ENCODE measurements at regions not wholly inside any gene's neighbourhood (a gene's known extent, or its start where the extent isn't known, plus 50 kb on each side); places are given as distances from the start of the nearest gene placed in this dataset.
"Not testable (repeated sequence)": the region's sequence is repeated elsewhere in the genome, so short reads cannot be mapped to it uniquely, and the experiment has no call there.

GRCh38 chr11:69934861-69935494 lies 115.8 kb upstream of the FGF3 start:
- no peak for DNase-seq

DNA sequence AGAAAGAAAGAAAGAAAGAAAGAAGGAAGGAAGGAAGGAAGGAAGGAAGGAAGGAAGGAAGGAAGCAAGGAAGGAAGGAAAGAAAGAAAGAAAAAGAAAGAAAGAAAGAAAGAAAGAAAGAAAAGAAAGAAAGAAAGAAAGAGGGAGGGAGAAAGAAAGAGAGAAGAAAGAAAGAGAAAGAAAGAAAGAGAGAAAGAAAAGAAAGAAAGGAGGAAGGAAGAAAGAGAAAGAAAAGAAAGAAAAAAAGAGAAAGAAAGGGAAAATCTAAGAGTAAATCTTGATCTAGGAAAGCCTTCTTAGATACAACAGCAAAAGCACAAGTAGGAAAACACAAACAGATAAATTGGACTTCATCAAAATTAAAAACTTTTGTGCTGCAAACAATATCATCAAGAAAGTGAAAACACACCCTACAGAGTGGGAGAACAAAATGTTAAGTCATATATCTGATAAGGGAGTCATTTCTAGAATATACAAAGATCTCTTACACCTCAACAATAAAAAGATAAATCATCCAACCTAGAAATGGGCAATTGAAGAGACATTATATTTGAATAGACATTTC lies 116.8 kb upstream of the FGF3 start:
- no peak for DNase-seq

DNA sequence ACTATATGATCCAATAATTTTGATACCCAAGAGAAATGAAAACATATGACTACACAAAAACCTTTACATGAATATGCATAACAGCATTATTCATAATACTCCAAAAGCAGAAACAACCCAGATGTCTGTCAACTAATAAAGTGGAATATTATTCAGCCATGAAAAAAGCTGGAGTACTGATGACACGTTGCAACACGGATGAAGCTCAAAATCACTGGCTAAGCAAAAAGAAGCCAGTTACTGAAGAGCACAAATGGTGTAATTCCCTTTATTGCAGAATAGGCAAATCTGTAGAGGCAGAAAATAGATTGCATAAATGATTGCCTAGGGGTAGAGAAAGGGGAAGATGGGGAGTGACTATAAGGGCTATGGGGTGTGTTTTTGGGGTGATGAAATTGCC lies 117.6 kb upstream of the FGF3 start:
- DNase-seq, result no peak

GRCh38 chr11:69938206-69938605 lies 119.0 kb upstream of the FGF3 start:
- no peak for DNase-seq

GRCh38 chr11:69939551-69940245 lies 120.5 kb upstream of the FGF3 start:
- no peak for DNase-seq

DNA sequence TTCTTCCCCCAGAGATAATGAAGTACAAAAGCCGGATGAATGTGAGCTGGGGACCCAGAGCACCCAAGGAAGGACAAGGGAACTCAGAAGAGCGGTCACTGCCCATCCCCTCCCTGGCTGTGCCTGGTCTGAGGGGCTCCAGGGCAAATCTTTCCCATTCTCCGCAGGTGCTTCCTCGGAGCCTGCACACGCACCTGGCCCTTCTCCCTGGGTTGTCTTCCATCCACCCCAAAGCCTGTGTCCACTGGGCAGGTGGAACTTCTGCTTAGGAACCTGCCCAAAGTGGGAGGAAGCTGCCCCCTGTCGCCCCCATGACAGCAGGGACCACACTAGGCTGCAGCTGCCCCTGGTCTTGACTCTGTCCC lies 121.0 kb upstream of the FGF3 start:
- no peak for DNase-seq

DNA sequence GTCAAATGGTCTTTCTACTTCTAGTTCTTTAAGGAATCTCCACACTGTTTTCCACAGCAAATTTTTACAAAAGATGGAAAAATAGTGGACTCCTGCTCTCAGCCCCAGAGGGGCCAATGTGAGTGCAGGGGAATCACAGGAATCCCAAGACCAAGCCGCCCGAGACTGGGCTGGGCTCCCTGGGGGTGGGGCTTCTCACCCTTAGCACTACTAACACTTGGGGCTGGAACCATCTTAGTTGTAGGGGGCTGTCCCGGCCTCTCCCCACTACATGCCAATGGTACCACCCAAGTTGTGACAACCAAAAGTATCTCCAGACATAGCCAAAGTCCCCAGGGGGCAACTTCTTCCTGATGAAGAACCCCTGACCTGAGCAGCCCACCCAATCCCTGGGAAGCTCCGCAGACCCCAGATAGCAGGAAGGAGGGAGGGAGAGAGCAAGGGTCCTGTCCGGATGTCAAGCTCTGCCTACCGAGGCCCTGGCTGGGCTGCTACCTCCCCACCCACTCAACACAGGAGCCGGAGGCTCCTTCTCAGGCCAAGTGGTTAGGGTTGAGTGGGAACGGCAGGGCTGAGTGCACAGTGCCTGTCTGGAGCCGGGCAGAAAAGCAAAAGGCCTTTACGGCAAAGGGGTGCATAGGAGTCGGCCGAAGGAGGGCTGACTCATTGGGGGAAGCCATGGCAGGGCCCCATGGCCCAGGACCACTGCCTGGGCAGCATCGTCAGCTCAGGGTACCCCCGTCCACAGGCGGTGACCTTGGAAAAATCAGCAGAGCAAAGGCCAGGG lies 122.5 kb upstream of the FGF3 start:
- DNase-seq, result no peak

- DNase-seq, result no peak
Observed at GRCh38 chr11:69942333-69942820, 123.2 kb upstream of the FGF3 start.

- no peak for DNase-seq
Observed at GRCh38 chr11:69943066-69943465, 123.8 kb upstream of the FGF3 start.

GRCh38 chr11:69943506-69943905 lies 124.3 kb upstream of the FGF3 start:
- DNase-seq, result no peak

DNA sequence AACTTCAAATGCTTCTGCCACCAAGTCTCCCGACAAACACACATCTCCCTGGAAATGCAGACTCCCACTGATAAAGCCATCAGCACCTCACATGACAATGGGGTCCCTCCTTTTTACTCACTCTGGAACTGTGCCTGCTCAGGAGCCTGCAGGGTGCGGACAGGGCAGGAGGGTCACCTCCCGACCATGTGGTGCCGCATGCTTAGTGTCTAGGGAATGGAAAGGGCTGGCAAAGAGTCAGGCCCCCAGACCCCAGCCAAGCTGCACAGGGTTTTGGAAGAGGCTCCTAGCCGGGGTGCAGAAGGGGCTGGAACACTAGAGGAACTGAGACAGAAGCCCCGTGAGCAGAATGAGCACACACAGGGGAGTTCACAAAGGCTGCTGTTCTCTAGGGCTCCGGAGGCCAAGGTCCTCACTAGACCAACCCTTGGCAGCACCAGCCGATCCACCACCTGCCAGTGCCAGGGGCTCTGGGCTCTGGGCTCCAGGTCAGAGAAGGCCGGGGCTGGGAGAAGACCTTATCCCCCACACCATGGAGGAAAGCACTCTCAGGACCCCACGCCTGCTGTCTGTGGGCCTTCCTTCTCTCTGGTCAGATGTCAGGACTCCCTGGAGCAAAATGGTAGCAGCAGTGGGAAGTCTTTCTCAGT lies 125.1 kb upstream of the FGF3 start:
- no peak for DNase-seq

GRCh38 chr11:69945157-69945556 lies 125.9 kb upstream of the FGF3 start:
- no peak for DNase-seq

DNA sequence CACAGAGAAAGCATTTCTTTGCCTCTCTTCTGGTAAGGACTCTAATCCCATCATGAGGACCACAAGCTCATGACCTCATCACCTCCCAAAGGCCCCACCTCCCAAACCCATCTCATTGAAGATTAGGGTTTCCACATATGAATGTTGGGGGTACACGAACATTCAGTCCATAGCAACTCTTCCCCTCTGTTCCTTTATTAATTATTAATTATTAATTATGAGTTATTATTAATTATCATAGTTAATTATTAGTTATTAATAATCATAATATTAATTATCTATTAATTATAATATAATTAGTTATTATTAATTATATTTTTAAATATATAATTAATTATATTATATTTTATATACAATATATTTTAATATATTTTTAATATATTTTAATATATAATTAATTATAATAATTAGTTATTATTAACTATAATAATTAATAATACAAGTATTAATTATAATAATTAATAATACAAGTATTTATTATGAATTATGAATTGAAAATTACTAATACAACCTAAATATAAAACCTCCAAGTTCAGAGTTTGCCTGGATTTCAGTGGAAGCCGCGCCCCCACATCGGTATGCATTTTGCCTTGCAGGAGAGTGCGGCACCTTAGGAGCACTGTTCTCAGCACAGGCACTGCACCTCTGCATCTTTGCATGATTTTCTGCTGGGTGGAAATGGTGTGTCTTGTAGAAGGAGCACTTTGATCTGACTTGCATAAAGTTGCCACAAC lies 128.0 kb upstream of the FGF3 start:
- no peak for DNase-seq

DNA sequence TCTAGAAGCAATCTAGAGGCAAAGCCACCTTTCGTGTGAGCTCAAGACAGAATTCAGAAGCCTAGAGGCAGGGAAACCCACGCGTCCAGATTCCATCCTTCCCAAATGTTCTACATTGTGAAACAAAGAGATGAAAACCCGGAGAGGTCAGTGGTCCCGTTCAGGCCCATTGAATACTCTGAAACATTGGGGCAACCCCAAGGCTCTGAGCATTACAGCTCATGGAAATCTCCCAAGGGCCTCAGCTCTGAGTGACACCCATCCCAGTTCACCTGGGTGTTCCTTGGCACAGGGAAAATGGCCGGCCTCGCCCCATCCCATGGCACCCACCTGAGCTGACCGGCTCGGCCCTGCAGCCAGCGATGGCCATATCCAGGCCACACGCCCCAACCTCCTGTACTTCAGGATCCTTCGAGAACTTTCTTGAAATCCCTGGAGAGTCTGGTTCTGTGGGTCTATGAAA lies 128.6 kb upstream of the FGF3 start:
- DNase-seq, result no peak

GRCh38 chr11:69948256-69949141 lies 129.3 kb upstream of the FGF3 start:
- DNase-seq, result no peak

- DNase-seq, result no peak
Observed at GRCh38 chr11:69949327-69949726, 128.8 kb upstream of the ANO1 start.

- no peak for DNase-seq
Observed at GRCh38 chr11:69950120-69950519, 128.0 kb upstream of the ANO1 start.

GRCh38 chr11:69950621-69951020 lies 127.5 kb upstream of the ANO1 start:
- DNase-seq, result no peak

DNA sequence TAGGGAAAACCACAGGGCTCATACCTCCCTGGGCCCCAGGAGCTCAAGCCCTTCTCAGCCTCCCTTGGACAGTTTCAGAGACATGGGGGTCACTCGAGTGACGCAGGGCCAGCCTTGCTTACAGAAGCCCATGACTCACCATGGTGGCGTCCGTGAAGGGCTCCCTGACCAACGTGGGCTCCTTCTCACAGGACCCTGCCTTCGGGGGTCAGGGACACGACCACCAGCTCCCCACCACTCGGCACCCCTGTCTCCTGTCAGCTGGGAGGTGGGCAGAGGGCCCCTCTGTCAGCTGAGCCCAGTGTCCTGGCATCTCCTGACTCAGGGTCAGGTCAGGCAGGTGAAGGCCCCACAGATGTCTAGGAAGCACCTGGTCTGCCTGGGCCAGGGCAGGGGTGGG lies 126.3 kb upstream of the ANO1 start:
- DNase-seq, result no peak

- not testable (repeated sequence) for DNase-seq
Observed at GRCh38 chr11:69952229-69952975, 125.7 kb upstream of the ANO1 start.

Measured in NCI-H2227 treated with DMSO at 0.1 percent for 48 hours (cell line).